Epidermal melanocyte (primary cell): ENCODE measurements at regions not wholly inside any gene's neighbourhood (a gene's known extent, or its start where the extent isn't known, plus 50 kb on each side); places are given as distances from the start of the nearest gene placed in this dataset.

Experiments
- DNase-seq: peaks from one replicate; pipeline ENCODE4 v3.0.0; 2011; ENCODE audit warnings: low spot score; ENCODE audit not compliant: insufficient read length

GRCh38 chr4:14607001-14607400 is 395.3 kb upstream of the CPEB2 start:
- no peak for DNase-seq

GRCh38 chr4:14607578-14607977 is 394.7 kb upstream of the CPEB2 start:
- DNase-seq, result no peak

DNA sequence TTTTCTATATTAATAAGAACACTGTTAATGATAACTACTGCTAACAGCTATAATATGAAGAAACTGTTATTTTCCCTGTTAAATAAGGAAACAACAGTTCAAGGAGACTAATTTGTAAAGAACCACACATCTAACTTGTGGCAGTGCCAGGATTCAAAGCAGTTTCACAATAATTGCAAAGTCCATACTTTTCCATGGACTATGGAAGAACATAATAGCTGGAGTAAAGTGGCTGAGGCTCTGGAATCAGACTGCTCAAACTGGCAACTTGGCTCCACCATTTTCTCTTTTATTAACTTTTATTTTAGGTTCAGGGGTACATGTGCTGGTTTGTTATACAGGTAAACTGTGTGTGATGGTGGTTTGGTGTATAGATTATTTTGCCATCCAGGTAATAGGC is 393.7 kb upstream of the CPEB2 start:
- no peak for DNase-seq

DNA sequence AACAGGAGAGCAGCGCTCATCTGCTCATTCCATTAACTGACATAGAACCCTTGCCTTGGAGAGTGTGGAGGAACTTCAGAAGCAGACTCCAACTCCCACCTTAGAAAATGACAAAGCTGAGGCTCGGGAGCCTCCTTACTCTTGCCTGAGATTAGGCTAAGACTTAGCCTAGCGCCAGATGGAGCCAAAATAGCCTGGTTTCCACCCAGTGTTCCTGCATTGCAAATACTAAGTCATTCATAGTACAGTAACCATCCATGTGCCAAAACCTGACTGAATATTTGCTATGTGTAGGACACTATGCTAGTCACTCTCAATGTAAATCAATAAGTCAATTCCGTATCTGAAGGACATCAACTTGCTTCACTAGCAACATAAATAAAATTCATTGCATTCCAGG is 387.4 kb upstream of the CPEB2 start:
- no peak for DNase-seq

- DNase-seq, result no peak
Observed at GRCh38 chr4:14615671-14616070, 386.6 kb upstream of the CPEB2 start.

DNA sequence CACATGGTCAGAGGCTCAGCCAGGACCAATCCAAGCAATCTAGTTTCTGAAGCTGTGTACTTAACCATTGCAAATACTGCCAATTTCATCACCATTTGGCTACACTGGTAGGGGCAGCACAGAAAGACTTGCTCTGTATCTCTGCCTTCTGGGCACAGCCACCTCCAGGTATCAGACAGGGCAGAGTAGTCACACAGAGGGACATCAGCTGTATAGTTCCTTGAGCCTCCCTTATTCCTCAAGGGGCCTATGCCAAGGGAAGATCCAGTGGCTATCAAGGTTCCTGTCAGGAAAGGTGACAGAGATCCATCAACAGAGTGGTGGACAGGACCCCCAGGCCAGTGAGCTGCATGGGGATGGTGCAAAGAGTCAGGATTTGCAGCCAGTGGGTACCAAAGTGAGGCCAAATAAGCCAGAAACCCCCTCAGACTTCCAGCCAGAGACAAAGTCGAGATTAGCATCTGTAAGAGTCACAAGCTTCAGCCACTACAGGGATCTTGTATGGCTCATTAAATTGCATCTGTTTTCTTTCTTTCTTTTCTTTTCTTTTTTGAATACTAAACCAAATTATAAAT is 381.6 kb upstream of the CPEB2 start:
- no peak for DNase-seq

GRCh38 chr4:14621731-14622463 is 380.4 kb upstream of the CPEB2 start:
- no peak for DNase-seq

DNA sequence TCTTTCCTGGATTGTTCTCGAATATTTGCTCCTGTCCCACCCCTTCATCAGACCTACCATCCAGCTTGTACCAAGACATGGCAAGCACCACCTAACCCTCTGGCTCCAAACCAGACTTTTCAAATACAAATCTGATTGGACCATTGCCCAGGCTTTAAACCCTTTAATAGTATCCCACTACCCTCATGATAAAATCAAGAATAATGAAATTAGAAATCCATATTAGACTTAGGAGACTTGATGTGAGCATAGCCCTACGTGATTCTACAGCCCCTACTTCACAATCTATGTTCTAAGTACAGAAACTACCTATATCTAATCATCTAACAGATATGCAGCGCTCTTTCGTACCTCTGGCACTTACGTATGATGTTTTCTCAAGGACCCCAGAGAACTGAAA is 375.2 kb upstream of the CPEB2 start:
- no peak for DNase-seq

GRCh38 chr4:14631806-14632440 is 370.4 kb upstream of the CPEB2 start:
- DNase-seq, result no peak

DNA sequence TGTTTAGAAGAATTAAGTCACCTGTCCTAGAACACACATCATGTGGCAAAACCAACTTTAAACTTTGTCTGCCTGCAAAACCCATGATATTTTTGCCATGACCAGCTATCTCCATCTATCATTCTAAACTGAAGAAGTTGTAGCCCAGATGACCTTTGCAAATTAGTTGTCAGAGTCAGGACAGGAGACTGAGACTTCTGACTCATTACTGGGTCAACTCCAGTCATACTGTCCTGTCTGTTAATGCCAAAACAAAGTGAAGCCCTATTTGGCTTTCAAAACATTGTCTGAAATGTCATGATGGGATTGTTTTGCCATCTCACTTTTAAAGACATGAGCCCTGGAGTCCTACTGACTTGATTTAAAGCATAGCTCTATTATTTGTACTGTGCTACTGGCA is 365.7 kb upstream of the CPEB2 start:
- no peak for DNase-seq

- no peak for DNase-seq
Observed at GRCh38 chr4:14640476-14640875, 361.8 kb upstream of the CPEB2 start.

DNA sequence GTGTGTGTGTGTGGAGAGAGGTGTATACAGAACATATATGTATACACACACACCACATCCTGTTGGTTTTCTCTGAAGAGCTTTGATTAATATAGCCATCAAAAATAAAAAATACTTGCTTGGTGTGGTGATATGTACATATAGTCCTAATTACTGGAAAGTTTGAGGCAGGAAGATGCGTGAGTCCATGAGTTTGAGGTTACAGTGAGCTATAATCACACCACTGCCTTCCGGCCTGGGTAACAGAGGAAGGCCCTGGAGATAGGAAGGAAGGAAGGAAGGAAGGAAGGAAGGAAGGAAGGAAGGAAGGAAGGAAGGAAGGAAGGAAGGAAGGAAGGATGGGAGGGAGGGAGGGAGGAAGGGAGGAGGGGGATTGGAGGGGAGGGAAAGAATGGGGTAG is 360.4 kb upstream of the CPEB2 start:
- DNase-seq, result no peak

DNA sequence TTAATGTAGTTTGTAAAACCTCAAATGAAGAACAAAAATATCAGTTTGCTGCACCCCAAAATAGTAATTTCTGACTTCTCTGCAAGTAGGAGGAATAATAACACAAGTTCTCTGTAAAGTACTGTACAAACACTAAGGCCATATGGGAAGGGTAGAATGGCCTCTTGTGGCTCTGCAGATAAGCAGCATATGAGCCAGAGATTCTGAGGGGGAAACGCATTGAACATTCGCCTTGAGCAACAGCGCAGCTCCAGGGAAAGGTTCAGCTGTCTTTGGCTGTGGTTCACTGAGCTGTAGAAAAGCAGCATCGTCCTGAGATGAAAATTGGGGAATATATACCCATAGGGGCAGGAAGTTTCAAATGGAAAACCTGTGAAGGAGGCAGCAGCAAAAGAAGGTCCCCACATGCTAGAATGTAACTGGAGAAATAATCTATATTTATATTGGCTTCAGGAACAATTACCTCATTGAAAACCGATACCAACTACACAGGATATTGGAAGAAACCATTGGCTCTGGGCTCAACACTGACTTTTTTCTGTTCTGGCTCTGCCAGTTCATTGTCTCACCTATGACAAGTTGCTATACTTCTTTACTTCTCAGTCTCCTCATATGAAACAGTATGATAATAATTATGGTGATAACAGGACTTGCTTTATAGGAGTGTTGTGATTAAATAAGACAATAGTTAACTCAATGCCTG is 357.6 kb upstream of the CPEB2 start:
- no peak for DNase-seq

DNA sequence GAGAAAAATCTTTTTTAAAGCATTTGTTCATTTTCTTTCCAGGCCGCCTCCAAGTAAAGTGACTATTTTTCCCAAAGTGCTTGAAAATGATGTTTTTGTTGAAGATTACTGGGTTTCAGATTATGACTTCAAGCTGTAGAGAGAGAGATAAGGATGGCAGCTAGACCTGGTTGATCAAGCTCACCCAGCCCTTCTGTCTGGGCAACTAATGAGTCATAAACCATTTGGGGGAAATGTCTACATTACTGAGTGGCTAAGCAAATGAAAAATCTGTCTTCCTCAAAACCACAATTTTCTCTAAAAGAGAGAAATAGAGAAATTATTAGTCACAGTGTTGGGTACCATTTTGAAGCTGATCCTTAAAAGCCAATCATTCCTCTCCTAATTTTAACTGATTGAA is 355.4 kb upstream of the CPEB2 start:
- no peak for DNase-seq

DNA sequence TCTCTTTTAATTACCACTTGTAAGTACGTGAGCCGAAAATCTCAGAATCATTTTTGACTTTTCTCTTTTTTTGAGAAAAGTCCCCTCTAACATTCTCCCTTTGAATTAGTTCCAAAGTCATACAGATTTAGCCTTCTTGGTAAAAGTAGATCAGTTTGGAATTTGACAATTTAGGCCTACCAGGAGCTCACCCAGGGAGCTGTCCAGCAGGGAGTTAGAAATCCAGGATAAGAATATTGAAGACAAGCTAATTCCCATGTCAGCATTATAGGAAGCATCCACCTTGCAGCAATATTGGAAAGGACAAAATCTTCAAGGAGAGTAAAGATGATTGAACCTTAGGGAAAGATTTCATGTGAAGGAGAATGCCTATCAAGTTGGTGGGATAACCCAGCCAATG is 352.2 kb upstream of the CPEB2 start:
- no peak for DNase-seq

DNA sequence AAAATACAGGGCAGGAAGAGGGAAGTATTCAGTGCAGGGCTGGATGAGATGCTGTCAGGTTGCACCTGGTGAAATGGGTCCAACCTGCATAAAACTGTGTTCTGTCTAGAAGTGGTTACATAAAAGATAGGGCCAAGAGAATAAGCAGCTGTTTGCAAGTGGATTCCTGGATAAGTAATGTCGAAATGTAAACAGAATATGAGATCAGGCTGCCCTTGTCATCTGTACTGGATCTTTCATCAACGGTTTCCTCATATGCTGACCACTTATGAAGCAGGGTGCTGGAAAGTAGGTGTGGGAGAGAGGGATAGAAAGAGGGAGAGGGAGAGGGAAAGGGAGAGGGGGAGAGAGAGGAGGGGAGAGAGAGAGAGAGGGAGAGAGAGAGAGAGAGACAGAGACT is 349.8 kb upstream of the CPEB2 start:
- DNase-seq, result no peak

GRCh38 chr4:14653338-14653737 is 348.9 kb upstream of the CPEB2 start:
- no peak for DNase-seq

DNA sequence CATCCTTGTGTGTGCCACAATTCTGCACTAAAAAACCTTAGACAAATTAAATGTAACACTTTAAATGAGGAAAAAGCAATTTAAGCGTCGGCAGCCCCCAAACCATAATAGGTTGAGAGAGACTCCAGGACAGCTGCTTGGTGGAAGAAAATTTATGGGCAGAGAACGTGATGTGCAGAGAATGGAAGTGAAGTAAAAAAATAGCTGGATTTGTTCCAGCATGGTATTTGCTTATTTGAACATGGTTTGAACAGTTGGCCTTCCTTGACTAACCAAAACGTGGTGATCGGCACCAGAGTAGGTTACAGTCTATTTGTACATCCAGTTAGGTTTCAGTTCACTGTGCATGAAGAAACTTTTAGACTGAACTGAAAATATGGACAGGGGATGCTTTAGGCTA is 343.0 kb upstream of the CPEB2 start:
- no peak for DNase-seq

DNA sequence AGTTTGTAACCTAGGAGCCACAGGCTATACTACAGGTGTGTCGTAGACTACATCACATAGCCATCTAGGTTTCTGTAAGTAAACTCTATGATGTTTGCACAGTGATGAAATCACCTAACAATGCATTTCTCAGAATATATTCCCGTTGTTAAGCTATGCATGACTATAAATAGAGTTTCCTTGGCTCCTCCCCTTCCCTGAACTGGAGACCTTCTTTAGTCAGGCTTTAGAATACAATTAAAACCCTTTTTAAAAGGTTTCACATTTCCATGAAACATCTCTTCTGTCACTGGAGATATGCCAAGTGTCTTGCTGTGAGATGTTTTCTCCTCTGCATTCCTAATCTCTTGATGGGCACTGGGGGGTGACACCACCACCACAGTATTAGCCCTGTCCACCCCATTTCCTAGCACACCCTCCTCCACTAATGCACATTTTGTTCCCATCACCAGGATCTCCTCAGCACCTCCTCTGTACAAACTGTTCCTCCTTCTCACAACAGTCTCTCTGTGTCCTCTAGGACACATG is 334.6 kb upstream of the CPEB2 start:
- no peak for DNase-seq

- DNase-seq, result no peak
Observed at GRCh38 chr4:14668296-14668695, 334.0 kb upstream of the CPEB2 start.

GRCh38 chr4:14669371-14669770 is 332.9 kb upstream of the CPEB2 start:
- DNase-seq, result no peak

- no peak for DNase-seq
Observed at GRCh38 chr4:14671146-14671545, 331.1 kb upstream of the CPEB2 start.
